22Rv1 (cell line): ENCODE measurements at regions not wholly inside any gene's neighbourhood (a gene's known extent, or its start where the extent isn't known, plus 50 kb on each side); places are given as distances from the start of the nearest gene placed in this dataset.

Experiments used
- H3K27ac ChIP-seq: fragments of 450-650 bp; 2 replicates; pipeline ENCODE4 v1.5.1; 2017
- ZFX ChIP-seq: fragments of 450-650 bp; IDR thresholded peaks from 2 replicates; pipeline ENCODE4 v1.6.1; 2017; ENCODE audit warnings: antibody characterized with exemption, borderline replicate concordance
- TF ChIP-seq, protein P1 (sequence below): fragments of 450-650 bp; IDR thresholded peaks from 2 replicates; pipeline ENCODE4 v1.5.1; 2017; ENCODE audit warnings: mild to moderate bottlenecking

DNA sequence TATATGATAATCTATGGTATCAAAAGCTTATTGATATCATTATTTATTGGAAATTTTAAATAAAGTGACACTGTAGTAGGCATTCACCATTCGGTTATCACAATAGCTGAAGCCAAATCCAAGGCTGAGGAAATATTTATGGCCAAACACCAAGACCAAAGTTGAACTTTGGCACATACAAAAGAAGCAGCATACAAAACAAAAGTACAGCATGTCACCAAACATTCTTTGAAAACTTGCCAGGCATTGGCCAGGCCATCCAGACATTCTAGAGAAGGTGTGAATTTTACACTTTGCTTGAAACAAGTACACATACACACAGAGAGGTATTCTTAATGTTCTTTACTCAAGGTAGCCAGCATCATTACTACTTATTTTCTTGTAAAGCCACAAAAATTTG lies 544.4 kb upstream of the CXADR start:
- no peak overlapping the region for H3K27ac ChIP-seq
- no peak for TF ChIP-seq ZFX
- TF ChIP-seq, protein P1, sequence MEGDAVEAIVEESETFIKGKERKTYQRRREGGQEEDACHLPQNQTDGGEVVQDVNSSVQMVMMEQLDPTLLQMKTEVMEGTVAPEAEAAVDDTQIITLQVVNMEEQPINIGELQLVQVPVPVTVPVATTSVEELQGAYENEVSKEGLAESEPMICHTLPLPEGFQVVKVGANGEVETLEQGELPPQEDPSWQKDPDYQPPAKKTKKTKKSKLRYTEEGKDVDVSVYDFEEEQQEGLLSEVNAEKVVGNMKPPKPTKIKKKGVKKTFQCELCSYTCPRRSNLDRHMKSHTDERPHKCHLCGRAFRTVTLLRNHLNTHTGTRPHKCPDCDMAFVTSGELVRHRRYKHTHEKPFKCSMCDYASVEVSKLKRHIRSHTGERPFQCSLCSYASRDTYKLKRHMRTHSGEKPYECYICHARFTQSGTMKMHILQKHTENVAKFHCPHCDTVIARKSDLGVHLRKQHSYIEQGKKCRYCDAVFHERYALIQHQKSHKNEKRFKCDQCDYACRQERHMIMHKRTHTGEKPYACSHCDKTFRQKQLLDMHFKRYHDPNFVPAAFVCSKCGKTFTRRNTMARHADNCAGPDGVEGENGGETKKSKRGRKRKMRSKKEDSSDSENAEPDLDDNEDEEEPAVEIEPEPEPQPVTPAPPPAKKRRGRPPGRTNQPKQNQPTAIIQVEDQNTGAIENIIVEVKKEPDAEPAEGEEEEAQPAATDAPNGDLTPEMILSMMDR = no peak

DNA sequence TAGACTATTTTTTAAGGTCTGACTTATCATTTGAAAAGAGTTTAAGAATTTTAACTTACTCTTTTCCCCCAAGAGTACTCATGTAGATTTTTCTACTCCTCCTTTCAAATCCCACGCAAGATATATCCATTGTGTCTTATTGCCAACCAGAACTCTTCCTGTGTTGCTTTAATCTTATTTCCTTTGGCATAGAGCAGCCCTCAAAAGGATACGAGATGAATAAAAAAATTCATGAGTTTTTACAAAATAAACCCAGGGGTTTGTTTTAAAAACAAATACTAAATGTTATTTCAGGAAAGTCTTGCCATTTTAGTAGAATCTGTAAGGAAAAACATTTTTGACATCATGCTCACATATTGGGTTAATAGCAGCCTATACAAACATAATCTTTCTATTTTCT lies 543.2 kb upstream of the CXADR start:
- TF ChIP-seq, protein P1 = no peak
- TF ChIP-seq ZFX = no peak

DNA sequence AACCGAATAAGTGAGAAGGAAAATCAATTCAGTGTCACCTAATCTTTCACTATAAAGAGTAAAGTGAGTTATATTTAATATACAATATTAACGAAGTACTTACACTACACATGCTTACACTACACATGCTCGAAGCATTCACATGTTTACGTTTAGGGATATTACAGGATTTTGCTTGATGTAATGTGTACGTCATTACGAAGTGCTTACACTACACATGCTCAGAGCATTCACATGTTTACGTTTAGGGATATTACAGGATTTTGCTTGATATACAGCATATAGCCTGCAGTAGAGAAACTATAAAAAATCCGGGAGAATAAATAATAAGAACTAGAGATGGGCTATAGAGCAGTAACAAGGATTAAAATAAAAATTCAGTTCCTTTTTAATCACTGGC lies 538.8 kb upstream of the CXADR start:
- TF ChIP-seq, protein P1 = no peak
- no peak for TF ChIP-seq ZFX

More for the DNA sequence above, 543.2 kb upstream of the CXADR start:
- H3K27ac ChIP-seq = no peak overlapping the region

DNA sequence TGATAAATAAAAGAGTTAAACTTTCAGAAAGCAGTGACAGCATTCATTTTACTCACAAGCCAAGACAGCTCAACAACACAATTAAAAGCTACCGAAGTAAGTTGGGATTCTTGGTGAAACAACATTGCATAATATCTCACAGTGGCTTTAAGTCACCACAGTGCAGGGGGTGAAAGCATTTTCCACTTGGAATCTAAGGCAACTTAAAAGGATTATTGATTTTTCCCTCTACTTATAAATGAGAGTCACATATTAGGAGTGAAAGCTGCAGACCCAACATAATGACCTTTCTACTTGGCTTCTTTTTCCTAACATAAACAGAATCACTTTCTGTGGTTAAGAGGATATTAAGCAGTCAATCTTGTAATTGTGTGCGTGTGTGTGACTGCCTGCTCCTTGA lies 536.6 kb upstream of the CXADR start:
- H3K27ac ChIP-seq = no peak overlapping the region
- TF ChIP-seq ZFX = no peak
- TF ChIP-seq, protein P1 = no peak

More for the DNA sequence above, 538.8 kb upstream of the CXADR start:
- H3K27ac ChIP-seq = no peak overlapping the region

DNA sequence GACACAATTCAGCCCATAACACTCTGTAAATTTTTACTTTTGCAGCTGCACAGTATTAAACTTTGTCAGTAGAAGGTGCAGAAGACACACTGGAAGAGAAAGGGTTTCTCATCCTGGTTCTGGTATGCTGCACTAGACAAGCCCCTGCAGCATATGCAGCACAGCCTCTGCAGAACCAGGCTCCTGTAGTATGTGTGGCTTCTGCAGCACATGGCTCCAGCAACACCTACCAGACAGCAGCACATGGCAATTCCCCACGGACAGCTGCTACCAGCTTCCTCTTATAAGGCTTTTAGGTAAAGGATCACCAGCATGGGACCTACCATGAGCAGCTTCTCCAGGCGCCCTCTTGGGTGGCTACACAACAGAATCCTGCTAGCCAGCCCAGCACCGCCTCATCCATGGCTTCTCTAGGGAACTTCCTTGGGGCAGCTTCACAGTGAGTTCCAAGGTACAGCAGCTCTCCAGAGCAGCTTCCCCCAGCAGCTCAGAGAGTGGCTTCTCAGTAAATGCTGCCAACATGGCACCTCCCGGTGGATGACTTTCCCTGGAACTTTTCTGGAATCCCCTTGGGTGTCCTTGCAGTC lies 534.4 kb upstream of the CXADR start:
- no peak overlapping the region for H3K27ac ChIP-seq
- no peak for TF ChIP-seq ZFX
- TF ChIP-seq, protein P1 = no peak

DNA sequence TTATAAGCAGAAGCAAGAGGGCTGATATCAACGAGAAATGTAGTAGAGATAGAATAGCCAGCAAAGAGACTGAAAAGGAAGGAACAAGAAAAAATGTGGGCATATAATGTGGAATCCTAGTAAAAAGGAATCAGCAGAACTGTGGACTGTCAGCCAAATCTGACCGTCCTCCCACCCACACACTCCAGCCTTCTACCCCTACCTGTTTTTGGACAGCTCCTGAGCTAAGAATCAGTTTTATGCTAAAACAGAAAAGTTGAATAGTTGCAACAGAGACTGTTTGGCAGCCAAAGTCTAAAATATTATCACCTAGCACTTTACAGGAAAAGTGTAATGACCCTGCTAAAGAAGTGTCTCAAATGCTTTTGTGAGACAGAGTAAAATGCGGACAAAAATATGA lies 533.3 kb upstream of the CXADR start:
- H3K27ac ChIP-seq = no peak overlapping the region
- TF ChIP-seq, protein P1 = no peak
- TF ChIP-seq ZFX = no peak

DNA sequence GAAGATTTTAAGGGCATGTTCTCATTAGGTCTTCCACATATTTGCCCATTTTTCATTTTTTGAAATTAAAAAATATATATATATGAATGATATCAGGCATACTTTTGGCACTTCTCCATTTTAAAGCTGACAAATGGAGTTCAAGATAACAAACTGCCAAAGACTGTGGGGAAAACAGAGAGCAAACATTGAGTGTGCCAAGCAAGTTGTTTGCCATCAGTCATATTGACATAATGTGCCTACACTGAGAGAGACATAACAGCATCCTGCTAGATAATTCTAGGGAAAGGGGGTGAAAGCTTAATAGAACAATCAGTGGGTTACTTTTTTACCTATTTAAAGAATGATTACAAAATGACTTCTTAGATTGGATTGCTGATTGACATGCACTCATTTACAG lies 529.4 kb upstream of the CXADR start:
- TF ChIP-seq, protein P1 = no peak
- no peak for TF ChIP-seq ZFX
- no peak overlapping the region for H3K27ac ChIP-seq
